ENCODE measurements at regions not wholly inside any gene's neighbourhood (a gene's known extent, or its start where the extent isn't known, plus 50 kb on each side); places are given as distances from the start of the nearest gene placed in this dataset.

- no peak for DNase-seq (ENCODE audit: low spot score)
- TF ChIP-seq CTCF (IDR thresholded peaks at IDR 0.05; ENCODE audit: extremely low read depth, missing control alignments), result no peak
These were observed 779.1 kb downstream of the BRD1 start for GRCh38 chr22:49048591-49048990.

GRCh38 chr22:49047447-49047846 lies 780.2 kb downstream of the BRD1 start:
- TF ChIP-seq CTCF (IDR thresholded peaks at IDR 0.05; ENCODE audit: extremely low read depth, missing control alignments), result no peak
- DNase-seq (ENCODE audit: low spot score), result no peak

- TF ChIP-seq CTCF (IDR thresholded peaks at IDR 0.05; ENCODE audit: extremely low read depth, missing control alignments), result no peak
- DNase-seq (ENCODE audit: low spot score), result peak; percentile 60
These were observed 780.9 kb downstream of the BRD1 start for GRCh38 chr22:49046546-49047361.

GRCh38 chr22:49046000-49046545 lies 781.6 kb downstream of the BRD1 start:
- DNase-seq (ENCODE audit: low spot score), result no peak
- TF ChIP-seq CTCF (IDR thresholded peaks at IDR 0.05; ENCODE audit: extremely low read depth, missing control alignments), result no peak

GRCh38 chr22:49045276-49045675 lies 782.4 kb downstream of the BRD1 start:
- no peak for DNase-seq (ENCODE audit: low spot score)
- TF ChIP-seq CTCF (IDR thresholded peaks at IDR 0.05; ENCODE audit: extremely low read depth, missing control alignments), result no peak

GRCh38 chr22:49044776-49045175 lies 782.9 kb downstream of the BRD1 start:
- no peak for DNase-seq (ENCODE audit: low spot score)
- TF ChIP-seq CTCF (IDR thresholded peaks at IDR 0.05; ENCODE audit: extremely low read depth, missing control alignments), result no peak

- DNase-seq (ENCODE audit: low spot score), result no peak
- TF ChIP-seq CTCF (IDR thresholded peaks at IDR 0.05; ENCODE audit: extremely low read depth, missing control alignments), result no peak
These were observed 783.6 kb downstream of the BRD1 start for GRCh38 chr22:49044091-49044490.

Measured in GM20000 (cell line).